ENCODE measurements at regions not wholly inside any gene's neighbourhood (a gene's known extent, or its start where the extent isn't known, plus 50 kb on each side); places are given as distances from the start of the nearest gene placed in this dataset.

DNA sequence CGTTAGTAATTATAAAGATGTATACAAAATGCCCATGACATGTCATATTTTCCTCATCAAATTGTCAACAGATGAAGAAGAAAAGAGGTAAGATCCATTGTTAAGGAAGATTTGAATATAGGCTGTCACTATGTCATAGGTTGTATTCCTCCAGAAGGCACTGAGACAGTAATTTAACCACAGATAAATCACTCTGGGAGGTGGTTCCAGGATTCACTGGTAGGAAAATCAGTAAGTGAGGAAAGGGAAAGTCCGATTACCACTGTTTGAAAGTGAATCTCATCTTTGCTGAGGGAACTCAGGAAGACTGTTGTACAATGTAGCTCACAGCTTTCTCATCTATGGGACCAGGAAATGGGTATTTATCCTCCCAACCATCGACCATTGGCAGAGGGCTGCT is 152.8 kb upstream of the TMEFF2 start:
- Histone ChIP-seq H3K27ac (ENCODE audit: low read depth, low read length, poor library complexity, severe bottlenecking) (no peak overlapping the region), H3K9me3 (ENCODE audit: low read depth, low read length, poor library complexity, severe bottlenecking) (peaks cover 2% of the 10 kb centered on the region), H3K4me3 (ENCODE audit: low read depth, low read length, poor library complexity, severe bottlenecking) (no peak overlapping the region), H3K36me3 (ENCODE audit: insufficient read depth, low read length, poor library complexity, severe bottlenecking) (no peaks in the 10 kb centered on the region), H3K4me1 (ENCODE audit: insufficient read depth, low read length, poor library complexity, severe bottlenecking) (no peaks in the 10 kb centered on the region), H3K27me3 (replicated peaks; ENCODE audit: insufficient read depth, low read depth, low read length, poor library complexity) (no peaks in the 10 kb centered on the region)
- ChIA-PET POLR2A (ENCODE audit: low non-redundant PET) (no interaction called here), CTCF (no interaction called here)
- BruUV-seq (replicated peaks): no TSS peak
- TF ChIP-seq, protein P1, sequence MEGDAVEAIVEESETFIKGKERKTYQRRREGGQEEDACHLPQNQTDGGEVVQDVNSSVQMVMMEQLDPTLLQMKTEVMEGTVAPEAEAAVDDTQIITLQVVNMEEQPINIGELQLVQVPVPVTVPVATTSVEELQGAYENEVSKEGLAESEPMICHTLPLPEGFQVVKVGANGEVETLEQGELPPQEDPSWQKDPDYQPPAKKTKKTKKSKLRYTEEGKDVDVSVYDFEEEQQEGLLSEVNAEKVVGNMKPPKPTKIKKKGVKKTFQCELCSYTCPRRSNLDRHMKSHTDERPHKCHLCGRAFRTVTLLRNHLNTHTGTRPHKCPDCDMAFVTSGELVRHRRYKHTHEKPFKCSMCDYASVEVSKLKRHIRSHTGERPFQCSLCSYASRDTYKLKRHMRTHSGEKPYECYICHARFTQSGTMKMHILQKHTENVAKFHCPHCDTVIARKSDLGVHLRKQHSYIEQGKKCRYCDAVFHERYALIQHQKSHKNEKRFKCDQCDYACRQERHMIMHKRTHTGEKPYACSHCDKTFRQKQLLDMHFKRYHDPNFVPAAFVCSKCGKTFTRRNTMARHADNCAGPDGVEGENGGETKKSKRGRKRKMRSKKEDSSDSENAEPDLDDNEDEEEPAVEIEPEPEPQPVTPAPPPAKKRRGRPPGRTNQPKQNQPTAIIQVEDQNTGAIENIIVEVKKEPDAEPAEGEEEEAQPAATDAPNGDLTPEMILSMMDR (conservative IDR thresholded peaks at IDR 0.05; ENCODE audit: low read depth, low read length): no peak
- TF ChIP-seq EZH2 (IDR thresholded peaks at IDR 0.05; ENCODE audit: borderline replicate concordance, low read depth, low read length, poor library complexity, severe bottlenecking): no peak
- intact Hi-C loops (cut with micrococcal nuclease; ENCODE audit: unreplicated experiment): no loop called here
- no peak for DNase-seq (ENCODE audit: low spot score)

DNA sequence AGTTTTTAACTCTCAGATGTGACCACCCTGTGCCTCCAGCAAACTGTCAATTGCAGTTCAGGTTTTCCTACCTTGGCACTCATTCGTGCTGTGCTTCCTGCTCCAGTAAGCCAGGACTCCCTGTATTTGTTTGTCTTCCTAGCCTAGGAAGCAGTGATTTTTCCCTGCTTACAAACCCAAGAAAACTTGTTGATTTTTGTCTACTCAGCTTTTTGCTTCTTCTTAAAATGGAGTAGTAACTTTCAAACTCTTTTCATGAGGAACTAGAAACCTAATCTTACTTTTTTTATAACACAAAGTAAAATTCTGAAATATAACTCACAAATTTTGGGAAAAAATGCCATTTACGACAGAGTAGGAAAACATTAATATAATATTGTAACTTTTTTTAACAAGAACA is 150.6 kb upstream of the TMEFF2 start:
- H3K27me3 ChIP-seq (replicated peaks; ENCODE audit: insufficient read depth, low read depth, low read length, poor library complexity): no peaks in the 10 kb centered on the region
- H3K9me3 ChIP-seq (ENCODE audit: low read depth, low read length, poor library complexity, severe bottlenecking): peaks cover 2% of the 10 kb centered on the region
- no peaks in the 10 kb centered on the region for H3K4me1 ChIP-seq (ENCODE audit: insufficient read depth, low read length, poor library complexity, severe bottlenecking)
- intact Hi-C loops (cut with micrococcal nuclease; ENCODE audit: unreplicated experiment): no loop called here
- ChIA-PET CTCF (no interaction called here), POLR2A (ENCODE audit: low non-redundant PET) (no interaction called here)
- DNase-seq (ENCODE audit: low spot score): no peak
- BruUV-seq (replicated peaks): no TSS peak
- no peak overlapping the region for H3K4me3 ChIP-seq (ENCODE audit: low read depth, low read length, poor library complexity, severe bottlenecking)
- TF ChIP-seq EZH2 (IDR thresholded peaks at IDR 0.05; ENCODE audit: borderline replicate concordance, low read depth, low read length, poor library complexity, severe bottlenecking): no peak
- TF ChIP-seq, protein P1 (conservative IDR thresholded peaks at IDR 0.05; ENCODE audit: low read depth, low read length): no peak
- no peaks in the 10 kb centered on the region for H3K36me3 ChIP-seq (ENCODE audit: insufficient read depth, low read length, poor library complexity, severe bottlenecking)
- H3K27ac ChIP-seq (ENCODE audit: low read depth, low read length, poor library complexity, severe bottlenecking): no peak overlapping the region

DNA sequence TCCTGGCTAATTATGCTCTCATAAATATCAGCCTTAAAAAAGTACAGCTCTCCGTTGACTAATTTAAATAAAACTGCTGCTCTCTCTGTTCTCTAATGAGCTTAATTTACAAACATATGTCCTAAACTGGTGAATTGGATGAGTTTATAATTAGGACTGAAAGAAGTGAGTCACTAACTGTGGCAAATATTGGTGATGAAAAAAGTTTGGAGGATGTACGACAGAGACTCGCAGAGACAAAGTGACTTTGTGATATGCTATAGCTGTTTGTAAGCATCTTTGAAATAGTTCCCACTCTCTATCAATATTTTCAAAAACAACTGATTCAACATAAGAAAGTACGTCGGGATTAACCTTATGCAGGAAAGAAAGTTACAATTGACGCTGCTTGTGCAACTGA is 138.9 kb upstream of the TMEFF2 start:
- POLR2A ChIA-PET (ENCODE audit: low non-redundant PET): no interaction called here
- Histone ChIP-seq H3K27ac (ENCODE audit: low read depth, low read length, poor library complexity, severe bottlenecking) (no peak overlapping the region), H3K4me1 (ENCODE audit: insufficient read depth, low read length, poor library complexity, severe bottlenecking) (no peaks in the 10 kb centered on the region), H3K36me3 (ENCODE audit: insufficient read depth, low read length, poor library complexity, severe bottlenecking) (no peaks in the 10 kb centered on the region), H3K9me3 (ENCODE audit: low read depth, low read length, poor library complexity, severe bottlenecking) (no peaks in the 10 kb centered on the region), H3K4me3 (ENCODE audit: low read depth, low read length, poor library complexity, severe bottlenecking) (no peak overlapping the region), H3K27me3 (replicated peaks; ENCODE audit: insufficient read depth, low read depth, low read length, poor library complexity) (no peaks in the 10 kb centered on the region)
- no peak for DNase-seq (ENCODE audit: low spot score)
- CTCF ChIA-PET: no interaction called here
- BruUV-seq (replicated peaks): no TSS peak
- intact Hi-C loops (cut with micrococcal nuclease; ENCODE audit: unreplicated experiment): no loop called here
- TF ChIP-seq, protein P1 (conservative IDR thresholded peaks at IDR 0.05; ENCODE audit: low read depth, low read length): no peak
- no peak for TF ChIP-seq EZH2 (IDR thresholded peaks at IDR 0.05; ENCODE audit: borderline replicate concordance, low read depth, low read length, poor library complexity, severe bottlenecking)
